ENCODE measurements at regions not wholly inside any gene's neighbourhood (a gene's known extent, or its start where the extent isn't known, plus 50 kb on each side); places are given as distances from the start of the nearest gene placed in this dataset.

DNA sequence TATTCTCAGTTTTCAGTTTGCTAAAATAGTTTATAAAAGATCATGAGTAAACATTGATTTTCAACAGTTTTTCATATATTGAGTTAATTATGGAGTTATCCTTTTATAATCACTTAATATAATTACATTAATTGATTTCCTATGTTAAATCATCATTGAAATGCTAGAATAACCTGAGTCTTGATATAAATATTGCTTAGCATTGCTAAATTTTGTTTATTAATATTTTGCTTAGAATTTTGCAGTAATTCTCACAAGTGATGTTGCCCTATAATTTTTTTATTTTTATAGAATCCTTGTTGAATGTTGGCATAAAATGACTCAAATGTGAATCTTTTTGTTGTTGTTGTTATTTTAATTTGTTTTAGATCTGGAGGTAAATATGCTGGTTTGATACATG is 654.2 kb downstream of the OTOL1 start:
- TF ChIP-seq, protein P1, sequence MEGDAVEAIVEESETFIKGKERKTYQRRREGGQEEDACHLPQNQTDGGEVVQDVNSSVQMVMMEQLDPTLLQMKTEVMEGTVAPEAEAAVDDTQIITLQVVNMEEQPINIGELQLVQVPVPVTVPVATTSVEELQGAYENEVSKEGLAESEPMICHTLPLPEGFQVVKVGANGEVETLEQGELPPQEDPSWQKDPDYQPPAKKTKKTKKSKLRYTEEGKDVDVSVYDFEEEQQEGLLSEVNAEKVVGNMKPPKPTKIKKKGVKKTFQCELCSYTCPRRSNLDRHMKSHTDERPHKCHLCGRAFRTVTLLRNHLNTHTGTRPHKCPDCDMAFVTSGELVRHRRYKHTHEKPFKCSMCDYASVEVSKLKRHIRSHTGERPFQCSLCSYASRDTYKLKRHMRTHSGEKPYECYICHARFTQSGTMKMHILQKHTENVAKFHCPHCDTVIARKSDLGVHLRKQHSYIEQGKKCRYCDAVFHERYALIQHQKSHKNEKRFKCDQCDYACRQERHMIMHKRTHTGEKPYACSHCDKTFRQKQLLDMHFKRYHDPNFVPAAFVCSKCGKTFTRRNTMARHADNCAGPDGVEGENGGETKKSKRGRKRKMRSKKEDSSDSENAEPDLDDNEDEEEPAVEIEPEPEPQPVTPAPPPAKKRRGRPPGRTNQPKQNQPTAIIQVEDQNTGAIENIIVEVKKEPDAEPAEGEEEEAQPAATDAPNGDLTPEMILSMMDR (conservative IDR thresholded peaks at IDR 0.05 in 1 of 2, IDR thresholded peaks at IDR 0.05 in 1 of 2; ENCODE audit: low read depth in 1 of 2, low read length in 2 of 2) = no peak
- no peak for TF ChIP-seq EZH2 (IDR thresholded peaks at IDR 0.05; ENCODE audit: low read length, missing control alignments)
